ENCODE measurements at regions not wholly inside any gene's neighbourhood (a gene's known extent, or its start where the extent isn't known, plus 50 kb on each side); places are given as distances from the start of the nearest gene placed in this dataset.

DNA sequence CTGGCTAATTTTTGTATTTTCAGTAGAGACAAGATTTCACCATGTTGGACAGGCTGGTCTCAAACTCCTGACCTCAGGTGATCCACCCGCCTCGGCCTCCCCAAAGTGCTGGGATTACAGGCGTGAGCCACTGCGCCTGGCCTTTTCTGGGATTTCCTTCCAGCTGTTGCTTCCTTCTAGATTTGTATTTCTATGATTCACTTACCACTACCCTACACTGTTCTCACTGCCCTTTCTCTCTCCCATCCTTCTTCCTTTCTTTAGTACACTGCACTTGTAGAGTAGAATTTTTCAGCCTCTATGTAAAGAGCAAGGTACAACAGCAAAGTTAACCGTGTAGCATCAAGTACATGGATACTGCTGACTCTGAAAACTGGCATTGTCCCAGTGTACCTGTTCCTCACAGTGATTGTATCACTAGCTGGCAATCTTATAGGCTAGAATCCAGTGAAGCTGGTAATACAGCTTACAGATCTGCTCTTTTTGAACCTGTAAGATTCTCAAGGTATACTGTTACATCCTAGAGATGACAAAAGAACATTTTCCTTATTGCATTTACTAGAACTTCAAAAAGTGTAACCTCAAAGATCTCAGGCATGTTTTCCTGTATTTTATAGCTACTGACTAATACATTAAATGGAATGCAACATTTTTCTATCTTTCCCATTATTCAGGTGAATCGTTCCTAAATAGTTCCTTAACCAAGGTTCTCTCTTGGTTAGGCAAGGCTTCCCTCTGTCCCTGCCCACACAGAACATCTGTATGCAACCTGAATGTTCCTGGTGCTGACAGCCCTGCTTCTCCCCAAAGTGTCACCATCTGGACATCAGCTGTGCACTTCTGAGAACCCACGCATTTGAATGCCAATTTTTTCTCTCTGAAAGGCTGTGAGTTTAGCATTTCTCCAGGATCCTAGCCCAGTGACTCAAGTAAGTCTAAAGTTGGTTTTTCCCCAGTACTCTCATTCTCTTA lies 74.1 kb upstream of the RAP2B start:
- no peaks in the 10 kb centered on the region for H3K9me3 ChIP-seq (replicated peaks; ENCODE audit: control insufficient read depth, low read depth, low read length)
- DNase-seq = peak; percentile 73

GRCh38 chr3:153089620-153090019 lies 72.4 kb upstream of the RAP2B start:
- DNase-seq = no peak
- Histone ChIP-seq H3K36me3 (ENCODE audit: control insufficient read depth, insufficient read depth, low read length) (no peaks in the 10 kb centered on the region), H3K4me1 (ENCODE audit: control insufficient read depth, insufficient read depth, low read length) (no peaks in the 10 kb centered on the region), H3K9me3 (replicated peaks; ENCODE audit: control insufficient read depth, low read depth, low read length) (no peaks in the 10 kb centered on the region), H3K27ac (ENCODE audit: low read length) (no peak overlapping the region), H3K4me3 (ENCODE audit: low read length) (no peak overlapping the region), H3K27me3 (ENCODE audit: control insufficient read depth, insufficient read depth, low read length) (no peaks in the 10 kb centered on the region)
- 100% methylated on average over 1 of the region's 2 CpGs for WGBS (ENCODE audit: insufficient coverage)

More for the DNA sequence above, 74.1 kb upstream of the RAP2B start:
- Histone ChIP-seq H3K27me3 (ENCODE audit: control insufficient read depth, insufficient read depth, low read length) (no peaks in the 10 kb centered on the region), H3K36me3 (ENCODE audit: control insufficient read depth, insufficient read depth, low read length) (no peaks in the 10 kb centered on the region), H3K4me3 (ENCODE audit: low read length) (no peak overlapping the region), H3K27ac (ENCODE audit: low read length) (no peak overlapping the region), H3K4me1 (ENCODE audit: control insufficient read depth, insufficient read depth, low read length) (no peaks in the 10 kb centered on the region)
- WGBS (ENCODE audit: insufficient coverage) = 50% methylated on average over 5 of the region's 7 CpGs

GRCh38 chr3:153090973-153091372 lies 71.1 kb upstream of the RAP2B start:
- Histone ChIP-seq H3K9me3 (replicated peaks; ENCODE audit: control insufficient read depth, low read depth, low read length) (no peaks in the 10 kb centered on the region), H3K27ac (ENCODE audit: low read length) (no peak overlapping the region), H3K27me3 (ENCODE audit: control insufficient read depth, insufficient read depth, low read length) (no peaks in the 10 kb centered on the region), H3K4me3 (ENCODE audit: low read length) (no peak overlapping the region), H3K4me1 (ENCODE audit: control insufficient read depth, insufficient read depth, low read length) (no peaks in the 10 kb centered on the region), H3K36me3 (ENCODE audit: control insufficient read depth, insufficient read depth, low read length) (no peaks in the 10 kb centered on the region)
- no CpG with 5 or more reads among the region's 1 CpG for WGBS (ENCODE audit: insufficient coverage)
- DNase-seq = no peak

- Histone ChIP-seq H3K4me3 (ENCODE audit: low read length) (no peak overlapping the region), H3K36me3 (ENCODE audit: control insufficient read depth, insufficient read depth, low read length) (no peaks in the 10 kb centered on the region), H3K27ac (ENCODE audit: low read length) (no peak overlapping the region), H3K4me1 (ENCODE audit: control insufficient read depth, insufficient read depth, low read length) (no peaks in the 10 kb centered on the region), H3K27me3 (ENCODE audit: control insufficient read depth, insufficient read depth, low read length) (no peaks in the 10 kb centered on the region), H3K9me3 (replicated peaks; ENCODE audit: control insufficient read depth, low read depth, low read length) (no peaks in the 10 kb centered on the region)
- DNase-seq = no peak
These were observed 68.4 kb upstream of the RAP2B start for GRCh38 chr3:153093629-153094028.

DNA sequence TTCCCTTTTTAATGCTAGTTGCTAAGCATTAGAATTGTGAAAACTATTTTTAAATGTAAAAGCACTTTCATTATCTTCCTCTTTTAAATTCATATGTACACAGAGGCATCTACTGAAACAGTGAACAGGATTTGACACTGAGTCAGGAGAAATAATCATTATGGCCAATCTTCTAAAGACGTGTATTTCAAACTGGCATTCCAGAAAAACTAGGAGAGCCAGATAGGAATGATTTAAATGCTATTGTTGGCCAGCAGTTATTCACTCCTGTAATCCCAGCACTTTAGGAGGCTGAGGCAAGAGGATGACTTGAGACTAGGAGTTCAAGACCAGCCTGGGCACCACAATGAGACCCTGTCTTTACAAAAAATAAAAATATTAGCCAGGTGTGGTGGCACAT lies 67.6 kb upstream of the RAP2B start:
- no peak for DNase-seq
- H3K4me1 ChIP-seq (ENCODE audit: control insufficient read depth, insufficient read depth, low read length) = no peaks in the 10 kb centered on the region
- H3K9me3 ChIP-seq (replicated peaks; ENCODE audit: control insufficient read depth, low read depth, low read length) = no peaks in the 10 kb centered on the region
- 33% methylated on average over 1 of the region's 1 CpG for WGBS (ENCODE audit: insufficient coverage)
- H3K27me3 ChIP-seq (ENCODE audit: control insufficient read depth, insufficient read depth, low read length) = no peaks in the 10 kb centered on the region
- no peak overlapping the region for H3K4me3 ChIP-seq (ENCODE audit: low read length)
- H3K36me3 ChIP-seq (ENCODE audit: control insufficient read depth, insufficient read depth, low read length) = no peaks in the 10 kb centered on the region
- H3K27ac ChIP-seq (ENCODE audit: low read length) = no peak overlapping the region

DNA sequence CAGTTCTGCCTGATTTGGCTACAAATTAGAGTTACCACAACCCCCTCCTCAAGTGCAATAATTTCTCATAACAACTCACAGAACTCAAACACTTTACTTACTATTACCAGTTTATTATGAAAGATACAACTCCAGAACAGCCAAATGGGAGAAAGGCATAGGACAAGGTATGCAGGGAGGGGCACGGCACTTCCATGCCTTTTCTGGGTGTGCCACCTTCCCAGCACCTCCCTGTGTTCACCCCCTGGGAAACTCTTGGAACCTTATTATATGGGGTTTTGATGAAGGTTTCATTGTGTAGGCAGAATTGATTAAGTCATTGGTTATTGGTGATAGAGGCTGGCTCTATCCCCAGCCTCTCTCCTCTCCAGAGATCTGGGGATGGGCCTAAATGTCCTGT lies 66.6 kb upstream of the RAP2B start:
- WGBS (ENCODE audit: insufficient coverage) = no CpG with 5 or more reads among the region's 1 CpG
- Histone ChIP-seq H3K4me1 (ENCODE audit: control insufficient read depth, insufficient read depth, low read length) (no peaks in the 10 kb centered on the region), H3K27ac (ENCODE audit: low read length) (no peak overlapping the region), H3K27me3 (ENCODE audit: control insufficient read depth, insufficient read depth, low read length) (no peaks in the 10 kb centered on the region), H3K4me3 (ENCODE audit: low read length) (no peak overlapping the region), H3K9me3 (replicated peaks; ENCODE audit: control insufficient read depth, low read depth, low read length) (no peaks in the 10 kb centered on the region), H3K36me3 (ENCODE audit: control insufficient read depth, insufficient read depth, low read length) (no peaks in the 10 kb centered on the region)
- no peak for DNase-seq

DNA sequence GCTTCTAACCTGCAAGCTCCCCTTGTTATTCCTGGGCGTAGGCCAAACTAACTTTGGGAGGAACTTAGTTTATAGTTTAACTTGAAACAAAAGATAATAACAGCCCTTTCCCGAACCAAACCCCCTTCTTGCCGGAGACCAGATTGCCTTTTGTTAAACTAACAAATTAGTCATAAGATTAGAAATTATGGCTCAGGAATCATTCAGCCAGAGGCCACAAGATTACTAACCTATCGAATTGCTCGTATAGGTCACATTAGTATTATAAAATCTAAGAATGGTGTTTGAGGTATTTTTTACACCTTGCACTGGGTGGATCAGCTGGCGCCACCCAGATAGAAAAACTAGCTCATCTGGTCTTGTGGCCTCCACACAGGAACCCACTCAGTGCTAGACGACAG lies 65.3 kb upstream of the RAP2B start:
- no peak overlapping the region for H3K4me3 ChIP-seq (ENCODE audit: low read length)
- DNase-seq = no peak
- no peaks in the 10 kb centered on the region for H3K27me3 ChIP-seq (ENCODE audit: control insufficient read depth, insufficient read depth, low read length)
- no peak overlapping the region for H3K27ac ChIP-seq (ENCODE audit: low read length)
- no peaks in the 10 kb centered on the region for H3K4me1 ChIP-seq (ENCODE audit: control insufficient read depth, insufficient read depth, low read length)
- H3K9me3 ChIP-seq (replicated peaks; ENCODE audit: control insufficient read depth, low read depth, low read length) = no peaks in the 10 kb centered on the region
- no peaks in the 10 kb centered on the region for H3K36me3 ChIP-seq (ENCODE audit: control insufficient read depth, insufficient read depth, low read length)
- no CpG with 5 or more reads among the region's 7 CpGs for WGBS (ENCODE audit: insufficient coverage)

DNA sequence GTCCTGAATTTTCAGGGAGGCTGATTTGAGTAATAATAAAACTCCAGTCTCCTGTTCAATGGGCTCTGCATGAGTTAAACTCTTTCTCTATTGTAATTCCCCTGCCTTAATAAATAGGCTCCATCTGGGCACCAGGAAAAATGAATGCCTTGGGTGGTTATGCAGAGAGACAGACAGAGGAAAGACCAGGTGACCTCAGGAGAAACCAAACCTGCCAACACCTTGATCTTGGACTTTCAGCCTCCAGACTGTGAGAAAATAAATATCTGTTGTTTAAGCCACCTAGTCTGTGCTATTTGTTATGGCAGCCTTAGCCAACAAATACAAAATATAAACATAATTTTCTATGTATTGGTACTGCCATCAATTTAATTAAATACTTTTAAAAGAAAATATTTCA lies 64.8 kb upstream of the RAP2B start:
- no peak overlapping the region for H3K4me3 ChIP-seq (ENCODE audit: low read length)
- no peaks in the 10 kb centered on the region for H3K36me3 ChIP-seq (ENCODE audit: control insufficient read depth, insufficient read depth, low read length)
- DNase-seq = no peak

DNA sequence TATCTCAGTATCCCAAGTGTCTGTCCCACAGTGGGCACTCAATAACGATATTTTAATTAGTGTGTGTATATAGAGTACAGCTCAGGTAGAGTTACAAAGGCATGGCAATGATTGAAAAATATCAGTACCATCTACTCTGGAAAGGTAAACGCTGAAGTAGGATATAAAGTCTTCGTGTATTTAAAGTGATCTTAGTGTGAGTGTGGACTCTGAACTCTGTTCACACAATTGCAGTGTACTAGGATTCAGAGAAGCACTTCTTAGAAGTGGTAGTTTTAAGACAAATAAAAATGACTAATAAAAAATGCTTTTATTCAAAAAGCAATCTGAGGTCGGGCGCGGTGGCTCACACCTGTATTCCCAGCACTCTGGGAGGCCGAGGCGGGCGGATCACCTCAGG lies 62.9 kb upstream of the RAP2B start:
- H3K4me1 ChIP-seq (ENCODE audit: control insufficient read depth, insufficient read depth, low read length) = no peaks in the 10 kb centered on the region
- H3K36me3 ChIP-seq (ENCODE audit: control insufficient read depth, insufficient read depth, low read length) = no peaks in the 10 kb centered on the region
- no peak overlapping the region for H3K4me3 ChIP-seq (ENCODE audit: low read length)
- no peaks in the 10 kb centered on the region for H3K9me3 ChIP-seq (replicated peaks; ENCODE audit: control insufficient read depth, low read depth, low read length)
- H3K27me3 ChIP-seq (ENCODE audit: control insufficient read depth, insufficient read depth, low read length) = no peaks in the 10 kb centered on the region
- no CpG with 5 or more reads among the region's 9 CpGs for WGBS (ENCODE audit: insufficient coverage)
- no peak overlapping the region for H3K27ac ChIP-seq (ENCODE audit: low read length)
- no peak for DNase-seq

More for the DNA sequence above, 64.8 kb upstream of the RAP2B start:
- no peaks in the 10 kb centered on the region for H3K9me3 ChIP-seq (replicated peaks; ENCODE audit: control insufficient read depth, low read depth, low read length)
- no peaks in the 10 kb centered on the region for H3K27me3 ChIP-seq (ENCODE audit: control insufficient read depth, insufficient read depth, low read length)
- no peaks in the 10 kb centered on the region for H3K4me1 ChIP-seq (ENCODE audit: control insufficient read depth, insufficient read depth, low read length)
- H3K27ac ChIP-seq (ENCODE audit: low read length) = no peak overlapping the region

DNA sequence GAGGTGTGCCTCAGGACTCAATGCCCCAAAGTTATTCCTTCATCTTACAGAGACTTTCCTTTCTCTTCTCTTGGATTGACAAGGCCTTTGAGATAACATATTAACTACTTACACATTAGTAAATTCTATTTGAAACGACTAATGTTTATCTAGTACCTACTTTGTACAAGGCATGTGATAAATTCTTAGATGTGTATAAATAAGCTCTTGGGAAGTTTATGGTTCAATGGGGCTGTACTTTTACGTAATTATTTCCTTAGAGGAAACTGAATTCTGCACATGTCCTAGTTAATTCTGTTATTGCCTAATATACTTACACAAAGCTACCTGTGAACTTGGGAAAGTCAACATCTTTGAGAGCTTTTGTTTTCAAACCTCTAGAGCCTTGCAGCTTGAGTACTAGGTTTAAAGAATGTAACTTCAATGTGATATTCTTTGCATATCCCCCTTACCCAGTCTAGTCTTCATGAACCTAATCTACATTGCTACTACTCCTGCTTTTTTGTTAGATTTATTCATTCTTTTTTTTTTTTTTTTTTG lies 58.5 kb upstream of the RAP2B start:
- Histone ChIP-seq H3K27me3 (ENCODE audit: control insufficient read depth, insufficient read depth, low read length) (no peaks in the 10 kb centered on the region), H3K9me3 (replicated peaks; ENCODE audit: control insufficient read depth, low read depth, low read length) (no peaks in the 10 kb centered on the region), H3K4me3 (ENCODE audit: low read length) (no peak overlapping the region), H3K36me3 (ENCODE audit: control insufficient read depth, insufficient read depth, low read length) (no peaks in the 10 kb centered on the region), H3K4me1 (ENCODE audit: control insufficient read depth, insufficient read depth, low read length) (no peaks in the 10 kb centered on the region), H3K27ac (ENCODE audit: low read length) (no peak overlapping the region)
- no peak for DNase-seq
- WGBS (ENCODE audit: insufficient coverage) = no CpG with 5 or more reads among the region's 2 CpGs
